ENCODE measurements at regions not wholly inside any gene's neighbourhood (a gene's known extent, or its start where the extent isn't known, plus 50 kb on each side); places are given as distances from the start of the nearest gene placed in this dataset.

- DNase-seq = no peak
Measured at GRCh38 chr9:103804077-103804735, 289.9 kb upstream of the SMC2 start.

- DNase-seq = no peak
Measured at GRCh38 chr9:103809745-103810144, 284.4 kb upstream of the SMC2 start.

- no peak for DNase-seq
Measured at GRCh38 chr9:103811462-103811861, 282.6 kb upstream of the SMC2 start.

GRCh38 chr9:103816146-103816545 is 278.0 kb upstream of the SMC2 start:
- no peak for DNase-seq

- no peak for DNase-seq
Measured at GRCh38 chr9:103819936-103820335, 274.2 kb upstream of the SMC2 start.

GRCh38 chr9:103821115-103821514 is 273.0 kb upstream of the SMC2 start:
- DNase-seq = no peak

GRCh38 chr9:103837940-103838339 is 256.2 kb upstream of the SMC2 start:
- no peak for DNase-seq

- DNase-seq = no peak
Measured at GRCh38 chr9:103839197-103839596, 254.9 kb upstream of the SMC2 start.

GRCh38 chr9:103867886-103868285 is 226.2 kb upstream of the SMC2 start:
- no peak for DNase-seq

- no peak for DNase-seq
Measured at GRCh38 chr9:103872811-103873210, 221.3 kb upstream of the SMC2 start.

GRCh38 chr9:103881419-103881818 is 212.7 kb upstream of the SMC2 start:
- DNase-seq = no peak

GRCh38 chr9:103889989-103890388 is 204.1 kb upstream of the SMC2 start:
- DNase-seq = no peak

GRCh38 chr9:103894184-103894583 is 199.9 kb upstream of the SMC2 start:
- DNase-seq = no peak

- DNase-seq = no peak
Measured at GRCh38 chr9:103898550-103898949, 195.6 kb upstream of the SMC2 start.

- DNase-seq = no peak
Measured at GRCh38 chr9:103899866-103900265, 194.2 kb upstream of the SMC2 start.

GRCh38 chr9:103900466-103900865 is 193.6 kb upstream of the SMC2 start:
- DNase-seq = no peak

- DNase-seq = no peak
Measured at GRCh38 chr9:103902263-103902662, 191.8 kb upstream of the SMC2 start.

- DNase-seq = no peak
Measured at GRCh38 chr9:103904242-103904641, 189.9 kb upstream of the SMC2 start.

GRCh38 chr9:103913899-103914298 is 180.2 kb upstream of the SMC2 start:
- no peak for DNase-seq

GRCh38 chr9:103919605-103920209 is 174.4 kb upstream of the SMC2 start:
- no peak for DNase-seq

GRCh38 chr9:103928442-103928841 is 165.7 kb upstream of the SMC2 start:
- DNase-seq = no peak

GRCh38 chr9:103941104-103941503 is 153.0 kb upstream of the SMC2 start:
- no peak for DNase-seq

- no peak for DNase-seq
Measured at GRCh38 chr9:103942200-103942599, 151.9 kb upstream of the SMC2 start.

- DNase-seq = no peak
Measured at GRCh38 chr9:103942651-103943050, 151.5 kb upstream of the SMC2 start.

GRCh38 chr9:103949096-103949495 is 145.0 kb upstream of the SMC2 start:
- DNase-seq = no peak
